WTC11 (cell line): ENCODE measurements at regions not wholly inside any gene's neighbourhood (a gene's known extent, or its start where the extent isn't known, plus 50 kb on each side); places are given as distances from the start of the nearest gene placed in this dataset.

Experiments used
- ESRRA ChIP-seq: sonication (generic); formaldehyde crosslinking; IDR thresholded peaks from 2 replicates; pipeline ENCODE4 v1.8.1; 2022; ENCODE audit warnings: mild to moderate bottlenecking, missing genetic modification reagents, borderline replicate concordance
- ETV6 ChIP-seq: sonication (generic); formaldehyde crosslinking; IDR thresholded peaks from 2 replicates; pipeline ENCODE4 v1.8.1; 2022; ENCODE audit warnings: mild to moderate bottlenecking, missing genetic modification reagents
- FOXP1 ChIP-seq: sonication (generic); formaldehyde crosslinking; IDR thresholded peaks from 2 replicates; pipeline ENCODE4 v1.8.0; 2022; ENCODE audit warnings: missing genetic modification reagents, mild to moderate bottlenecking, moderate library complexity, borderline replicate concordance
- SP1 ChIP-seq: sonication (generic); formaldehyde crosslinking; conservative IDR thresholded peaks from 2 replicates; pipeline ENCODE4 v1.8.1; 2022; ENCODE audit warnings: missing genetic modification reagents
- TP53 ChIP-seq: sonication (generic); formaldehyde crosslinking; IDR thresholded peaks from 2 replicates; pipeline ENCODE4 v1.8.1; 2023; ENCODE audit warnings: mild to moderate bottlenecking, missing genetic modification reagents
- TF ChIP-seq, protein P1 (sequence below): fragments of 200-600 bp; IDR thresholded peaks from 2 replicates; pipeline ENCODE4 v1.8.0; 2022; ENCODE audit warnings: antibody characterized with exemption
- TF ChIP-seq, protein P2 (sequence below): sonication (generic); formaldehyde crosslinking; IDR thresholded peaks from 2 replicates; pipeline ENCODE4 v1.8.0; 2022; ENCODE audit warnings: mild to moderate bottlenecking, missing genetic modification reagents
- TF ChIP-seq, protein P3 (sequence below): sonication (generic); formaldehyde crosslinking; conservative IDR thresholded peaks from 2 replicates; pipeline ENCODE4 v1.8.1; 2023; ENCODE audit warnings: mild to moderate bottlenecking, low read depth, missing genetic modification reagents, moderate library complexity

DNA sequence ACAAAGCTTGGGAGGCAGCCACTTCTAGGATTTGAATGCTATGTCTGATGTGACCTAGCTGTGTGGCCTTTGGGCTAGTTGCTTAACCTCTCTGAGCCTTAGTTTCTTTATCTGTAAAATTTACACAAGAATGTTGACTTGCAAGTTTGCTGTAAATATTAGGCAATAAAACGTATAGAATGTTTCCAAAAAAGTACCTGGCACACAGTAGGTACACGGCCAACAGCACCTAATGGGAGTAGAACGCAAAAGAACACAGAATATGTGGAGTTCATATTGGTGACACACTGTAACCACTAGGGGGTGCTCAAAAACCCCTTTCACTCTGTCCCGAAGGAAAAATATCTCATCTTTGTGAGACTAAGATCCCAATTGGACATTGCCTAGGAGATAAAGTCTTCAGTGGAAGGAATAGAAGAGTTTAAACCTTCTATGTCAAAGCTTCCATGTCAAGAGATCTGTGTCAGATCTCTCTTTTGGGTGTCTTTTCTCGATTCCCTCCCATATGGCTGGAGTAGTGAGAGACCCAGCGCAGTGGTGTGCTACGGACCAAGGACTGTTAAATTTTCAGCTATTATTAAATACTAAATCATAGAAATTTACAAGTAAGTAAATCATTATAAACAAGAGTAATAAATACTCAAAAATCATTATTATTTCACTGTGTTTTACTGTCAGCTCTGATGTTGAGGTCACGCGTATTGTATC is 145.4 kb upstream of the RAD23B start:
- TF ChIP-seq, protein P1, sequence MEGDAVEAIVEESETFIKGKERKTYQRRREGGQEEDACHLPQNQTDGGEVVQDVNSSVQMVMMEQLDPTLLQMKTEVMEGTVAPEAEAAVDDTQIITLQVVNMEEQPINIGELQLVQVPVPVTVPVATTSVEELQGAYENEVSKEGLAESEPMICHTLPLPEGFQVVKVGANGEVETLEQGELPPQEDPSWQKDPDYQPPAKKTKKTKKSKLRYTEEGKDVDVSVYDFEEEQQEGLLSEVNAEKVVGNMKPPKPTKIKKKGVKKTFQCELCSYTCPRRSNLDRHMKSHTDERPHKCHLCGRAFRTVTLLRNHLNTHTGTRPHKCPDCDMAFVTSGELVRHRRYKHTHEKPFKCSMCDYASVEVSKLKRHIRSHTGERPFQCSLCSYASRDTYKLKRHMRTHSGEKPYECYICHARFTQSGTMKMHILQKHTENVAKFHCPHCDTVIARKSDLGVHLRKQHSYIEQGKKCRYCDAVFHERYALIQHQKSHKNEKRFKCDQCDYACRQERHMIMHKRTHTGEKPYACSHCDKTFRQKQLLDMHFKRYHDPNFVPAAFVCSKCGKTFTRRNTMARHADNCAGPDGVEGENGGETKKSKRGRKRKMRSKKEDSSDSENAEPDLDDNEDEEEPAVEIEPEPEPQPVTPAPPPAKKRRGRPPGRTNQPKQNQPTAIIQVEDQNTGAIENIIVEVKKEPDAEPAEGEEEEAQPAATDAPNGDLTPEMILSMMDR = peak; percentile 73
- TF ChIP-seq TP53 (CRISPR knock-in tag) = no peak
- TF ChIP-seq ETV6 (CRISPR knock-in tag) = no peak
- no peak for TF ChIP-seq ESRRA (CRISPR knock-in tag)
- no peak for TF ChIP-seq FOXP1 (CRISPR knock-in tag)
- no peak for TF ChIP-seq SP1 (CRISPR knock-in tag)
- TF ChIP-seq, protein P2, sequence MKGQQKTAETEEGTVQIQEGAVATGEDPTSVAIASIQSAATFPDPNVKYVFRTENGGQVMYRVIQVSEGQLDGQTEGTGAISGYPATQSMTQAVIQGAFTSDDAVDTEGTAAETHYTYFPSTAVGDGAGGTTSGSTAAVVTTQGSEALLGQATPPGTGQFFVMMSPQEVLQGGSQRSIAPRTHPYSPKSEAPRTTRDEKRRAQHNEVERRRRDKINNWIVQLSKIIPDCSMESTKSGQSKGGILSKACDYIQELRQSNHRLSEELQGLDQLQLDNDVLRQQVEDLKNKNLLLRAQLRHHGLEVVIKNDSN (CRISPR knock-in tag) = no peak
- TF ChIP-seq, protein P3, sequence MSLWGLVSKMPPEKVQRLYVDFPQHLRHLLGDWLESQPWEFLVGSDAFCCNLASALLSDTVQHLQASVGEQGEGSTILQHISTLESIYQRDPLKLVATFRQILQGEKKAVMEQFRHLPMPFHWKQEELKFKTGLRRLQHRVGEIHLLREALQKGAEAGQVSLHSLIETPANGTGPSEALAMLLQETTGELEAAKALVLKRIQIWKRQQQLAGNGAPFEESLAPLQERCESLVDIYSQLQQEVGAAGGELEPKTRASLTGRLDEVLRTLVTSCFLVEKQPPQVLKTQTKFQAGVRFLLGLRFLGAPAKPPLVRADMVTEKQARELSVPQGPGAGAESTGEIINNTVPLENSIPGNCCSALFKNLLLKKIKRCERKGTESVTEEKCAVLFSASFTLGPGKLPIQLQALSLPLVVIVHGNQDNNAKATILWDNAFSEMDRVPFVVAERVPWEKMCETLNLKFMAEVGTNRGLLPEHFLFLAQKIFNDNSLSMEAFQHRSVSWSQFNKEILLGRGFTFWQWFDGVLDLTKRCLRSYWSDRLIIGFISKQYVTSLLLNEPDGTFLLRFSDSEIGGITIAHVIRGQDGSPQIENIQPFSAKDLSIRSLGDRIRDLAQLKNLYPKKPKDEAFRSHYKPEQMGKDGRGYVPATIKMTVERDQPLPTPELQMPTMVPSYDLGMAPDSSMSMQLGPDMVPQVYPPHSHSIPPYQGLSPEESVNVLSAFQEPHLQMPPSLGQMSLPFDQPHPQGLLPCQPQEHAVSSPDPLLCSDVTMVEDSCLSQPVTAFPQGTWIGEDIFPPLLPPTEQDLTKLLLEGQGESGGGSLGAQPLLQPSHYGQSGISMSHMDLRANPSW = no peak
